Glutamatergic neuron (in vitro differentiated cells): ENCODE measurements at regions not wholly inside any gene's neighbourhood (a gene's known extent, or its start where the extent isn't known, plus 50 kb on each side); places are given as distances from the start of the nearest gene placed in this dataset.

Source experiments
- DNase-seq: peaks from one replicate; pipeline ENCODE4 v3.0.0; 2022
- H3K27ac Mint-ChIP-seq: one replicate; pipeline ENCODE4 v1.8.0; 2020; ENCODE audit warnings: mild to moderate bottlenecking, mixed read lengths, inconsistent platforms; ENCODE audit not compliant: unreplicated experiment
- H3K27me3 Mint-ChIP-seq: one replicate; pipeline ENCODE4 v1.8.0; 2020; ENCODE audit warnings: mild to moderate bottlenecking, moderate library complexity, mixed read lengths, inconsistent platforms; ENCODE audit not compliant: unreplicated experiment
- H3K36me3 Mint-ChIP-seq: one replicate; pipeline ENCODE4 v1.8.0; 2020; ENCODE audit warnings: mild to moderate bottlenecking, mixed read lengths, inconsistent platforms; ENCODE audit not compliant: unreplicated experiment
- H3K4me1 Mint-ChIP-seq: one replicate; pipeline ENCODE4 v1.8.0; 2020; ENCODE audit warnings: mild to moderate bottlenecking, low read depth, mixed read lengths, inconsistent platforms; ENCODE audit not compliant: unreplicated experiment
- H3K4me3 Mint-ChIP-seq: one replicate; pipeline ENCODE4 v1.8.0; 2020; ENCODE audit warnings: mild to moderate bottlenecking, mixed read lengths, inconsistent platforms; ENCODE audit not compliant: unreplicated experiment
- H3K9me3 Mint-ChIP-seq: one replicate; pipeline ENCODE4 v1.8.0; 2020; ENCODE audit warnings: mild to moderate bottlenecking, moderate library complexity, mixed read lengths, inconsistent platforms; ENCODE audit not compliant: unreplicated experiment
- CTCF ChIP-seq: fragments of 200-600 bp; sonication (generic); IDR thresholded peaks from one replicate; pipeline ENCODE4 v1.5.0; 2021; ENCODE audit not compliant: partially characterized antibody, unreplicated experiment

- Mint-ChIP-seq H3K27ac (no peak overlapping the region), H3K4me3 (no peak overlapping the region), H3K9me3 (peaks cover 3% of the 10 kb centered on the region), H3K4me1 (no peaks in the 10 kb centered on the region), H3K27me3 (no peaks in the 10 kb centered on the region), H3K36me3 (peaks cover 5% of the 10 kb centered on the region)
- no peak for DNase-seq
- TF ChIP-seq CTCF: no peak
Observed at GRCh38 chr15:68511073-68511991, 67.5 kb upstream of the CORO2B start.

- Mint-ChIP-seq H3K9me3 (peaks cover 3% of the 10 kb centered on the region), H3K27me3 (no peaks in the 10 kb centered on the region), H3K4me3 (no peak overlapping the region), H3K4me1 (no peaks in the 10 kb centered on the region), H3K27ac (no peak overlapping the region), H3K36me3 (peaks cover 5% of the 10 kb centered on the region)
- DNase-seq: no peak
- no peak for TF ChIP-seq CTCF
Observed at GRCh38 chr15:68512052-68512451, 66.7 kb upstream of the CORO2B start.

GRCh38 chr15:68512598-68512997, 66.2 kb upstream of the CORO2B start:
- Mint-ChIP-seq H3K27ac (no peak overlapping the region), H3K4me3 (no peak overlapping the region), H3K36me3 (peaks cover 5% of the 10 kb centered on the region), H3K27me3 (no peaks in the 10 kb centered on the region), H3K4me1 (no peaks in the 10 kb centered on the region), H3K9me3 (peaks cover 3% of the 10 kb centered on the region)
- no peak for TF ChIP-seq CTCF
- no peak for DNase-seq

GRCh38 chr15:68515371-68516095, 63.3 kb upstream of the CORO2B start:
- no peak overlapping the region for H3K27ac Mint-ChIP-seq
- DNase-seq: no peak
- H3K4me3 Mint-ChIP-seq: no peak overlapping the region
- H3K4me1 Mint-ChIP-seq: no peaks in the 10 kb centered on the region
- H3K36me3 Mint-ChIP-seq: peaks cover 5% of the 10 kb centered on the region
- no peak for TF ChIP-seq CTCF
- H3K27me3 Mint-ChIP-seq: no peaks in the 10 kb centered on the region
- H3K9me3 Mint-ChIP-seq: peaks cover 3% of the 10 kb centered on the region
